ENCODE measurements at regions not wholly inside any gene's neighbourhood (a gene's known extent, or its start where the extent isn't known, plus 50 kb on each side); places are given as distances from the start of the nearest gene placed in this dataset.

GRCh38 chr3:6560259-6560658 is 300.7 kb upstream of the GRM7 start:
- TF ChIP-seq GATA3 (IDR thresholded peaks at IDR 0.05; ENCODE audit: low read depth, low read length) (no peak), GATA2 (IDR thresholded peaks at IDR 0.05; ENCODE audit: low read depth, low read length) (no peak)
